ENCODE measurements at regions not wholly inside any gene's neighbourhood (a gene's known extent, or its start where the extent isn't known, plus 50 kb on each side); places are given as distances from the start of the nearest gene placed in this dataset.

- Histone ChIP-seq H3K36me3 (ENCODE audit: low read depth) (no peaks in the 10 kb centered on the region), H3K4me1 (ENCODE audit: low read depth) (no peaks in the 10 kb centered on the region), H3K4me3 (no peak overlapping the region), H3K9me3 (peaks cover 33% of the 10 kb centered on the region)
- no peak for TF ChIP-seq CTCF (IDR thresholded peaks at IDR 0.05)
- DNase-seq (no peak), ATAC-seq (no peak)
- intact Hi-C loops (cut with DNase I, micrococcal nuclease), result no loop called here
Observed at GRCh38 chr12:84150201-84150600, 762.4 kb downstream of the SLC6A15 start.

- ATAC-seq (no peak), DNase-seq (no peak)
- TF ChIP-seq CTCF (IDR thresholded peaks at IDR 0.05), result no peak
- intact Hi-C loops (cut with DNase I, micrococcal nuclease), result no loop called here
- H3K9me3 ChIP-seq, result peaks cover 33% of the 10 kb centered on the region
- H3K4me3 ChIP-seq, result no peak overlapping the region
- no peaks in the 10 kb centered on the region for H3K36me3 ChIP-seq (ENCODE audit: low read depth)
- no peaks in the 10 kb centered on the region for H3K4me1 ChIP-seq (ENCODE audit: low read depth)
Observed at GRCh38 chr12:84148335-84148734, 764.3 kb downstream of the SLC6A15 start.

- ATAC-seq (no peak), DNase-seq (no peak)
- Histone ChIP-seq H3K4me3 (no peak overlapping the region), H3K36me3 (ENCODE audit: low read depth) (no peaks in the 10 kb centered on the region), H3K4me1 (ENCODE audit: low read depth) (no peaks in the 10 kb centered on the region), H3K9me3 (no peaks in the 10 kb centered on the region)
- intact Hi-C loops (cut with DNase I, micrococcal nuclease), result no loop called here
- no peak for TF ChIP-seq CTCF (IDR thresholded peaks at IDR 0.05)
Observed at GRCh38 chr12:84136862-84137367, 775.7 kb downstream of the SLC6A15 start.

- Histone ChIP-seq H3K36me3 (ENCODE audit: low read depth) (no peaks in the 10 kb centered on the region), H3K4me3 (no peak overlapping the region), H3K4me1 (ENCODE audit: low read depth) (no peaks in the 10 kb centered on the region), H3K9me3 (no peaks in the 10 kb centered on the region)
- intact Hi-C loops (cut with DNase I, micrococcal nuclease), result no loop called here
- DNase-seq (no peak), ATAC-seq (no peak)
- TF ChIP-seq CTCF (IDR thresholded peaks at IDR 0.05), result no peak
Observed at GRCh38 chr12:84135586-84136279, 776.9 kb downstream of the SLC6A15 start.

- H3K4me1 ChIP-seq (ENCODE audit: low read depth), result no peaks in the 10 kb centered on the region
- H3K9me3 ChIP-seq, result no peaks in the 10 kb centered on the region
- DNase-seq, result no peak
- TF ChIP-seq CTCF (IDR thresholded peaks at IDR 0.05), result no peak
- no peak overlapping the region for H3K4me3 ChIP-seq
- no peaks in the 10 kb centered on the region for H3K36me3 ChIP-seq (ENCODE audit: low read depth)
- no peak for ATAC-seq
- intact Hi-C loops (cut with DNase I, micrococcal nuclease), result no loop called here
Observed at GRCh38 chr12:84134797-84135366, 777.7 kb downstream of the SLC6A15 start.

Data from mucosa of descending colon (tissue), 3 donors.